Stimulated activated memory B cell treated with anti-CD40 and anti-IgM and Interleukin-4, amounts not matched to agents 10 μg/mL and 1 μg/mL and 100 μg/mL, for 72 hours (primary cell): ENCODE measurements at regions not wholly inside any gene's neighbourhood (a gene's known extent, or its start where the extent isn't known, plus 50 kb on each side); places are given as distances from the start of the nearest gene placed in this dataset.
"Not testable (repeated sequence)": the region's sequence is repeated elsewhere in the genome, so short reads cannot be mapped to it uniquely, and the experiment has no call there.

ENCODE experiments used
- ATAC-seq: fragments of 150-1000 bp; cut with Tn5 transposase; 2 replicates; pipeline ENCODE4 v1.10.0; 2021
- H3K27ac Mint-ChIP-seq: one replicate; pipeline ENCODE4 v1.8.0; 2022; ENCODE audit warnings: mild to moderate bottlenecking, mixed read lengths
- H3K27me3 Mint-ChIP-seq: one replicate; pipeline ENCODE4 v1.8.0; 2022; ENCODE audit warnings: mixed read lengths
- H3K36me3 Mint-ChIP-seq: one replicate; pipeline ENCODE4 v1.8.0; 2022; ENCODE audit warnings: mixed read lengths
- H3K4me1 Mint-ChIP-seq: one replicate; pipeline ENCODE4 v1.8.0; 2022; ENCODE audit warnings: mixed read lengths
- H3K4me3 Mint-ChIP-seq: one replicate; pipeline ENCODE4 v1.8.0; 2022; ENCODE audit warnings: mild to moderate bottlenecking, moderate library complexity, mixed read lengths
- H3K9me3 Mint-ChIP-seq: one replicate; pipeline ENCODE4 v1.8.0; 2022; ENCODE audit warnings: mixed read lengths

- H3K4me1 Mint-ChIP-seq, result no peaks in the 10 kb centered on the region
- no peaks in the 10 kb centered on the region for H3K27me3 Mint-ChIP-seq
- no peak for ATAC-seq
Measured at GRCh38 chr6:94953867-94954631, 623.3 kb upstream of the MANEA start.

GRCh38 chr6:94955156-94955555 is 622.2 kb upstream of the MANEA start:
- H3K36me3 Mint-ChIP-seq, result no peaks in the 10 kb centered on the region
- H3K4me1 Mint-ChIP-seq, result no peaks in the 10 kb centered on the region

More at GRCh38 chr6:94953867-94954631, 623.3 kb upstream of the MANEA start:
- Mint-ChIP-seq H3K27ac (no peak overlapping the region), H3K9me3 (peaks cover 3% of the 10 kb centered on the region), H3K4me3 (no peak overlapping the region), H3K36me3 (no peaks in the 10 kb centered on the region)

GRCh38 chr6:94956910-94957309 is 620.4 kb upstream of the MANEA start:
- peaks cover 3% of the 10 kb centered on the region for H3K9me3 Mint-ChIP-seq
- H3K27me3 Mint-ChIP-seq, result no peaks in the 10 kb centered on the region
- H3K27ac Mint-ChIP-seq, result no peak overlapping the region
- H3K4me1 Mint-ChIP-seq, result no peaks in the 10 kb centered on the region
- no peaks in the 10 kb centered on the region for H3K36me3 Mint-ChIP-seq
- no peak overlapping the region for H3K4me3 Mint-ChIP-seq
- ATAC-seq, result no peak

More at GRCh38 chr6:94955156-94955555, 622.2 kb upstream of the MANEA start:
- Mint-ChIP-seq H3K27me3 (no peaks in the 10 kb centered on the region), H3K4me3 (no peak overlapping the region), H3K9me3 (peaks cover 3% of the 10 kb centered on the region), H3K27ac (no peak overlapping the region)
- ATAC-seq, result no peak

- H3K27me3 Mint-ChIP-seq, ATAC-seq: not testable (repeated sequence)
Measured at GRCh38 chr6:94964703-94965102, 612.6 kb upstream of the MANEA start.

GRCh38 chr6:94988701-94989100 is 588.6 kb upstream of the MANEA start:
- Mint-ChIP-seq H3K27ac (no peak overlapping the region), H3K4me3 (no peak overlapping the region), H3K9me3 (no peaks in the 10 kb centered on the region), H3K27me3 (no peaks in the 10 kb centered on the region), H3K36me3 (no peaks in the 10 kb centered on the region), H3K4me1 (no peaks in the 10 kb centered on the region)
- no peak for ATAC-seq

More at GRCh38 chr6:94964703-94965102, 612.6 kb upstream of the MANEA start:
- H3K4me1 Mint-ChIP-seq, H3K27ac Mint-ChIP-seq, H3K4me3 Mint-ChIP-seq, H3K9me3 Mint-ChIP-seq, H3K36me3 Mint-ChIP-seq: not testable (repeated sequence)

GRCh38 chr6:95017922-95018321 is 559.4 kb upstream of the MANEA start:
- no peaks in the 10 kb centered on the region for H3K36me3 Mint-ChIP-seq
- no peaks in the 10 kb centered on the region for H3K9me3 Mint-ChIP-seq
- no peaks in the 10 kb centered on the region for H3K27me3 Mint-ChIP-seq
- no peak overlapping the region for H3K27ac Mint-ChIP-seq
- peak; percentile 24 for ATAC-seq
- H3K4me1 Mint-ChIP-seq, result no peaks in the 10 kb centered on the region
- no peak overlapping the region for H3K4me3 Mint-ChIP-seq
